Nephron (organoid): ENCODE measurements at regions not wholly inside any gene's neighbourhood (a gene's known extent, or its start where the extent isn't known, plus 50 kb on each side); places are given as distances from the start of the nearest gene placed in this dataset.

Experiments used
- H3K27ac Mint-ChIP-seq, 3 experiments: 2 replicates each; pipeline ENCODE4 v1.8.0; 2020; ENCODE audit warnings: mixed read lengths in 3 of 3, mild to moderate bottlenecking in 2 of 3, moderate library complexity in 1 of 3
- H3K27me3 Mint-ChIP-seq: 2 replicates; pipeline ENCODE4 v1.8.0; 2021; ENCODE audit warnings: low read depth, mild to moderate bottlenecking, moderate library complexity, mixed read lengths
- H3K36me3 Mint-ChIP-seq: 2 replicates; pipeline ENCODE4 v1.8.0; 2020; ENCODE audit warnings: low read depth, mixed read lengths
- H3K4me1 Mint-ChIP-seq: 2 replicates; pipeline ENCODE4 v1.8.0; 2020; ENCODE audit warnings: mixed read lengths
- H3K4me3 Mint-ChIP-seq, 3 experiments: 2 replicates each; pipeline ENCODE4 v1.8.0; 2020; ENCODE audit warnings: mild to moderate bottlenecking in 3 of 3, mixed read lengths in 3 of 3, moderate library complexity in 2 of 3
- H3K9me3 Mint-ChIP-seq: 2 replicates; pipeline ENCODE4 v1.8.0; 2020; ENCODE audit warnings: mixed read lengths
- CTCF ChIP-seq, 3 experiments: fragments of 200-600 bp; sonication (generic); IDR thresholded peaks; one replicate each; pipeline ENCODE4 v1.5.0; 2021; ENCODE audit warnings: antibody characterized with exemption in 3 of 3; ENCODE audit not compliant: unreplicated experiment in 3 of 3

- Mint-ChIP-seq H3K4me3 (no peak overlapping the region), H3K27me3 (no peaks in the 10 kb centered on the region), H3K27ac (no peak overlapping the region), H3K36me3 (no peaks in the 10 kb centered on the region), H3K9me3 (peaks cover 5% of the 10 kb centered on the region), H3K4me1 (no peaks in the 10 kb centered on the region)
- no peak for TF ChIP-seq CTCF (IDR thresholded peaks at IDR 0.05; ENCODE audit: unreplicated experiment in 3 of 3)
These were observed 436.0 kb downstream of the TMEM38B start for GRCh38 chr9:106130374-106130773.

- H3K4me1 Mint-ChIP-seq: no peaks in the 10 kb centered on the region
- no peak overlapping the region for H3K4me3 Mint-ChIP-seq
- no peaks in the 10 kb centered on the region for H3K27me3 Mint-ChIP-seq
- no peak for TF ChIP-seq CTCF (IDR thresholded peaks at IDR 0.05; ENCODE audit: unreplicated experiment in 3 of 3)
- no peak overlapping the region for H3K27ac Mint-ChIP-seq
- H3K36me3 Mint-ChIP-seq: no peaks in the 10 kb centered on the region
- peaks cover under 1% of the 10 kb centered on the region for H3K9me3 Mint-ChIP-seq
These were observed 449.4 kb downstream of the TMEM38B start for GRCh38 chr9:106143781-106144180.

GRCh38 chr9:106146066-106146840 lies 451.9 kb downstream of the TMEM38B start:
- TF ChIP-seq CTCF (IDR thresholded peaks at IDR 0.05; ENCODE audit: unreplicated experiment in 3 of 3): no peak
- Mint-ChIP-seq H3K27ac (no peak overlapping the region), H3K27me3 (no peaks in the 10 kb centered on the region), H3K9me3 (peaks cover 2% of the 10 kb centered on the region), H3K4me3 (no peak overlapping the region), H3K36me3 (no peaks in the 10 kb centered on the region), H3K4me1 (no peaks in the 10 kb centered on the region)

DNA sequence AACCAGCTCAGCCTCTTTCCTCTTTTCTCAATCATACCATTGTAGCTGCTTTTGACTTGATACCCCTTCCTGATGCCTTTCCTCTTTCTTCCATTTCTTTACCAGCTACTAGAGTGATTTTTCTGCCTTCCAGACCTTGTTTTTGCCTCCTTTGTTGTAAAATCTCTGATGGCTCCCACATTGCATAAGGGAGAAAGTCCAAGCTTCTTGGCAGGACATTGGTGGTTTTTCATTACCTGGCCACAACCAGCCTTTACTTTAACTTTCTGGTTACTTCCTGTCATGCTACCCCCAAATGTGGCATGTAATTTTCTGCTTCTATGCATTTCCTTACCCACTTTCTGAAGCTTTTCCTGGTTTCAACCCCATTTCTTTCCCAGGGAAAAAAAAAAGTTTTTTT lies 452.5 kb downstream of the TMEM38B start:
- no peaks in the 10 kb centered on the region for H3K36me3 Mint-ChIP-seq
- H3K4me3 Mint-ChIP-seq: no peak overlapping the region
- TF ChIP-seq CTCF (IDR thresholded peaks at IDR 0.05; ENCODE audit: unreplicated experiment in 3 of 3): no peak

GRCh38 chr9:106149956-106150355 lies 455.6 kb downstream of the TMEM38B start:
- H3K36me3 Mint-ChIP-seq: no peaks in the 10 kb centered on the region

More for the DNA sequence above, 452.5 kb downstream of the TMEM38B start:
- Mint-ChIP-seq H3K4me1 (no peaks in the 10 kb centered on the region), H3K9me3 (peaks cover 2% of the 10 kb centered on the region), H3K27me3 (peaks cover 3% of the 10 kb centered on the region), H3K27ac (no peak overlapping the region)

More at GRCh38 chr9:106149956-106150355, 455.6 kb downstream of the TMEM38B start:
- Mint-ChIP-seq H3K27me3 (peaks cover 3% of the 10 kb centered on the region), H3K9me3 (peaks cover 2% of the 10 kb centered on the region), H3K4me3 (no peak overlapping the region), H3K4me1 (no peaks in the 10 kb centered on the region), H3K27ac (no peak overlapping the region)
- TF ChIP-seq CTCF (IDR thresholded peaks at IDR 0.05; ENCODE audit: unreplicated experiment in 3 of 3): no peak
